SIG-M5 (cell line): ENCODE measurements at regions not wholly inside any gene's neighbourhood (a gene's known extent, or its start where the extent isn't known, plus 50 kb on each side); places are given as distances from the start of the nearest gene placed in this dataset.
"Not testable (repeated sequence)": the region's sequence is repeated elsewhere in the genome, so short reads cannot be mapped to it uniquely, and the experiment has no call there.

Source experiments
- DNase-seq: peaks from one replicate; lab custom pipeline; 2025; lab: John Stamatoyannopoulos, UW

GRCh38 chr14:43165651-43166050, 1341.4 kb downstream of the FSCB start:
- DNase-seq, result no peak

- no peak for DNase-seq
Observed at GRCh38 chr14:43161477-43161876, 1345.6 kb downstream of the FSCB start.

GRCh38 chr14:43157661-43158060, 1349.4 kb downstream of the FSCB start:
- DNase-seq, result no peak

GRCh38 chr14:43155924-43156323, 1351.2 kb downstream of the FSCB start:
- no peak for DNase-seq

- no peak for DNase-seq
Observed at GRCh38 chr14:43155258-43155657, 1351.8 kb downstream of the FSCB start.

- no peak for DNase-seq
Observed at GRCh38 chr14:43147485-43147884, 1359.6 kb downstream of the FSCB start.

GRCh38 chr14:43145361-43145760, 1361.7 kb downstream of the FSCB start:
- DNase-seq, result no peak

GRCh38 chr14:43143106-43143505, 1364.0 kb downstream of the FSCB start:
- DNase-seq, result no peak

GRCh38 chr14:43141636-43142191, 1365.4 kb downstream of the FSCB start:
- DNase-seq, result no peak

- no peak for DNase-seq
Observed at GRCh38 chr14:43140453-43140852, 1366.6 kb downstream of the FSCB start.

- no peak for DNase-seq
Observed at GRCh38 chr14:43135877-43136411, 1371.1 kb downstream of the FSCB start.

- DNase-seq, result no peak
Observed at GRCh38 chr14:43132441-43132840, 1374.6 kb downstream of the FSCB start.

- DNase-seq, result not testable (repeated sequence)
Observed at GRCh38 chr14:43128429-43128828, 1378.7 kb downstream of the FSCB start.

- DNase-seq, result not testable (repeated sequence)
Observed at GRCh38 chr14:43127874-43128273, 1379.2 kb downstream of the FSCB start.

- no peak for DNase-seq
Observed at GRCh38 chr14:43123544-43123943, 1383.5 kb downstream of the FSCB start.

GRCh38 chr14:43119672-43120071, 1387.4 kb downstream of the FSCB start:
- DNase-seq, result no peak

- DNase-seq, result no peak
Observed at GRCh38 chr14:43116341-43116740, 1390.7 kb downstream of the FSCB start.

GRCh38 chr14:43105305-43105704, 1401.8 kb downstream of the FSCB start:
- DNase-seq, result no peak

GRCh38 chr14:43090380-43090779, 1416.7 kb downstream of the FSCB start:
- DNase-seq, result no peak

GRCh38 chr14:43087666-43088065, 1419.4 kb downstream of the FSCB start:
- DNase-seq, result no peak

- no peak for DNase-seq
Observed at GRCh38 chr14:43085819-43086218, 1421.3 kb downstream of the FSCB start.

- not testable (repeated sequence) for DNase-seq
Observed at GRCh38 chr14:43067372-43067771, 1439.7 kb downstream of the FSCB start.

GRCh38 chr14:43056106-43056505, 1449.4 kb downstream of the LRFN5 start:
- DNase-seq, result no peak

GRCh38 chr14:43052897-43053296, 1446.2 kb downstream of the LRFN5 start:
- no peak for DNase-seq
